ENCODE measurements at regions not wholly inside any gene's neighbourhood (a gene's known extent, or its start where the extent isn't known, plus 50 kb on each side); places are given as distances from the start of the nearest gene placed in this dataset.

- TF ChIP-seq SP4 (IDR thresholded peaks at IDR 0.05; ENCODE audit: low read length): no peak
- no peak for TF ChIP-seq KDM1A (IDR thresholded peaks at IDR 0.05; ENCODE audit: borderline replicate concordance, low read length)
- TF ChIP-seq EGR1 (IDR thresholded peaks at IDR 0.05; ENCODE audit: borderline replicate concordance, low read depth, low read length): no peak
- no peak for TF ChIP-seq YY1 (IDR thresholded peaks at IDR 0.05; ENCODE audit: low read depth, low read length)
- TF ChIP-seq SRF (IDR thresholded peaks at IDR 0.05; ENCODE audit: low read depth, low read length): no peak
- TF ChIP-seq EP300 (IDR thresholded peaks at IDR 0.05; ENCODE audit: borderline replicate concordance in 1 of 2, low read depth in 2 of 2, low read length in 2 of 2): no peak
- TF ChIP-seq JUND (IDR thresholded peaks at IDR 0.05; ENCODE audit: low read length): no peak
- TF ChIP-seq MAX (IDR thresholded peaks at IDR 0.05): no peak
- no peak for TF ChIP-seq TAF1 (IDR thresholded peaks at IDR 0.05; ENCODE audit: low read depth, low read length)
- TF ChIP-seq SIN3A (conservative IDR thresholded peaks at IDR 0.05 in 1 of 2, IDR thresholded peaks at IDR 0.05 in 1 of 2; ENCODE audit: low read depth in 1 of 2, low read length in 2 of 2): no peak
- TF ChIP-seq BACH1 (IDR thresholded peaks at IDR 0.05; ENCODE audit: low read length): no peak
- no peak for TF ChIP-seq BRCA1 (IDR thresholded peaks at IDR 0.05; ENCODE audit: low read depth, low read length)
- no peak for TF ChIP-seq CBX8 (IDR thresholded peaks at IDR 0.05; ENCODE audit: borderline replicate concordance, low read depth, low read length)
- no peak overlapping the region for H3K4ac ChIP-seq (replicated peaks; ENCODE audit: insufficient read length, low read depth, low read length)
- H3K79me2 ChIP-seq (ENCODE audit: control insufficient read depth in 1 of 2, insufficient read depth in 2 of 2, low read length in 2 of 2): no peaks in the 10 kb centered on the region
- no peaks in the 10 kb centered on the region for H4K20me1 ChIP-seq (replicated peaks in 1 of 2; ENCODE audit: control insufficient read depth in 1 of 2, insufficient read depth in 2 of 2, low read length in 2 of 2)
- H3K14ac ChIP-seq (ENCODE audit: insufficient read length): no peak overlapping the region
- H4K5ac ChIP-seq (ENCODE audit: insufficient read length, low read depth, low read length): no peak overlapping the region
- H2BK120ac ChIP-seq (replicated peaks; ENCODE audit: low read depth, low read length): no peak overlapping the region
- H3K27ac ChIP-seq (ENCODE audit: low read depth, low read length): no peak overlapping the region
- no peak for FAIRE-seq
- H3K56ac ChIP-seq (replicated peaks; ENCODE audit: insufficient read length, low read depth, low read length): no peak overlapping the region
- no peak overlapping the region for H2BK20ac ChIP-seq (ENCODE audit: low read length)
- H3K79me1 ChIP-seq (ENCODE audit: low read depth, low read length): no peaks in the 10 kb centered on the region
- no peak overlapping the region for H2BK15ac ChIP-seq (ENCODE audit: low read length)
- H3K27me3 ChIP-seq (replicated peaks in 1 of 4; ENCODE audit: control insufficient read depth in 3 of 4, extremely low read depth in 1 of 4, insufficient read depth in 3 of 4, low read length in 3 of 4): no peaks in the 10 kb centered on the region
- H3K23ac ChIP-seq (ENCODE audit: insufficient read length): no peak overlapping the region
- no peak overlapping the region for H3K4me3 ChIP-seq (ENCODE audit: extremely low read depth in 1 of 4, insufficient read depth in 2 of 4, low read depth in 3 of 4, low read length in 4 of 4)
- ChIA-PET POLR2A (ENCODE audit: partially characterized antibody) (no interaction called here), CTCF (ENCODE audit: partially characterized antibody) (interaction anchor here (0.7 to 1.3 kb wide), 3 partner anchors 20 to 129 kb away, joined by 3 to 5 read pairs (median 3); no protein-coding TSS in a partner anchor)
- no peak overlapping the region for H2AFZ ChIP-seq (ENCODE audit: low read length)
- DNase-seq (ENCODE audit: low read depth in 1 of 2, low spot score in 2 of 2): no peak
- H3K18ac ChIP-seq (ENCODE audit: extremely low read depth, low read length): no peak overlapping the region
- 91% methylated on average over 2 of the region's 2 CpGs; no CpG with 5 or more reads in 1 of the 2 experiments for WGBS, 2 experiments (ENCODE audit: extremely low coverage in 1 of 2, insufficient coverage in 1 of 2, insufficient read length in 1 of 2, insufficient replicate concordance in 2 of 2, low coverage in 1 of 2, low lambda C conversion rate in 2 of 2, missing lambda C conversion rate in 1 of 2)
- no peak overlapping the region for H2BK12ac ChIP-seq (ENCODE audit: low read depth, low read length)
- no peaks in the 10 kb centered on the region for H3K9me3 ChIP-seq (ENCODE audit: insufficient read depth in 2 of 2, low read depth in 1 of 2, low read length in 1 of 2)
- no peak overlapping the region for H3K4me2 ChIP-seq (ENCODE audit: insufficient read depth in 1 of 2, low read depth in 2 of 2, low read length in 2 of 2)
- no peaks in the 10 kb centered on the region for H3K23me2 ChIP-seq (ENCODE audit: low read depth, low read length)
- no peak overlapping the region for H4K91ac ChIP-seq (replicated peaks; ENCODE audit: insufficient read length, low read length)
- H2BK5ac ChIP-seq (ENCODE audit: low read depth, low read length): no peak overlapping the region
- H3K4me1 ChIP-seq (replicated peaks in 1 of 4; ENCODE audit: control insufficient read depth in 3 of 4, insufficient read depth in 4 of 4, low read length in 3 of 4): no peaks in the 10 kb centered on the region
- no peak overlapping the region for H4K8ac ChIP-seq (ENCODE audit: extremely low read depth, insufficient read depth, low read length)
- H2AK5ac ChIP-seq (ENCODE audit: low read depth, low read length): no peak overlapping the region
- no peak overlapping the region for H3K9ac ChIP-seq (replicated peaks in 1 of 4; ENCODE audit: extremely low read depth in 1 of 4, low read depth in 3 of 4, low read length in 3 of 4)
- no peaks in the 10 kb centered on the region for H3K36me3 ChIP-seq (ENCODE audit: control insufficient read depth in 2 of 4, insufficient read depth in 4 of 4, low read length in 3 of 4)
Measured at GRCh38 chr1:222325506-222325905, 222.4 kb downstream of the HHIPL2 start.

Measured in H1 (cell line).